GM23338 (cell line): ENCODE measurements at regions not wholly inside any gene's neighbourhood (a gene's known extent, or its start where the extent isn't known, plus 50 kb on each side); places are given as distances from the start of the nearest gene placed in this dataset.

Experiments
- ATAC-seq: fragments of 200-7000 bp; cut with Tn5 transposase; 3 replicates; pipeline ENCODE4 v1.9.1; 2020
- DNase-seq: peaks from one replicate; pipeline ENCODE4 v3.0.0-alpha.2; 2015; ENCODE audit warnings: low spot score
- H2AFZ ChIP-seq: fragments of 200-600 bp; sonication (generic); 2 replicates; pipeline ENCODE4 v1.8.0; 2016; ENCODE audit warnings: antibody characterized with exemption, mild to moderate bottlenecking, moderate library complexity
- H3F3A ChIP-seq: fragments of 200-600 bp; sonication (generic); replicated peaks from 2 replicates; pipeline ENCODE4 v1.8.0; 2017; ENCODE audit warnings: antibody characterized with exemption, mixed run types, low read depth
- H3K27ac ChIP-seq: fragments of 200-600 bp; sonication (generic); 2 replicates; pipeline ENCODE4 v1.6.1; 2016; ENCODE audit warnings: low read depth
- H3K27me3 ChIP-seq: fragments of 200-600 bp; sonication (generic); 2 replicates; pipeline ENCODE4 v1.8.0; 2016; ENCODE audit warnings: mild to moderate bottlenecking, mixed run types, moderate library complexity; ENCODE audit not compliant: insufficient read depth
- H3K36me3 ChIP-seq: fragments of 200-600 bp; sonication (generic); 2 replicates; pipeline ENCODE4 v1.8.0; 2016; ENCODE audit warnings: mild to moderate bottlenecking; ENCODE audit not compliant: insufficient read depth
- H3K4me1 ChIP-seq: fragments of 200-600 bp; sonication (generic); 2 replicates; pipeline ENCODE4 v1.8.0; 2016; ENCODE audit warnings: mild to moderate bottlenecking, moderate library complexity; ENCODE audit not compliant: insufficient read depth
- H3K4me2 ChIP-seq: fragments of 200-600 bp; sonication (generic); 2 replicates; pipeline ENCODE4 v1.7.1; 2017; ENCODE audit warnings: mixed run types
- H3K4me3 ChIP-seq: fragments of 200-600 bp; sonication (generic); 2 replicates; pipeline ENCODE4 v1.6.1; 2016; ENCODE audit warnings: mixed run types
- H3K79me2 ChIP-seq: fragments of 200-600 bp; sonication (generic); replicated peaks from 2 replicates; pipeline ENCODE4 v1.8.0; 2017; ENCODE audit warnings: mild to moderate bottlenecking; ENCODE audit not compliant: insufficient read depth
- H3K9me2 ChIP-seq: fragments of 200-600 bp; sonication (generic); 2 replicates; pipeline ENCODE4 v1.8.0; 2017; ENCODE audit not compliant: insufficient read depth
- H4K20me1 ChIP-seq: fragments of 200-600 bp; sonication (generic); replicated peaks from 2 replicates; pipeline ENCODE4 v1.8.0; 2017; ENCODE audit warnings: mild to moderate bottlenecking; ENCODE audit not compliant: insufficient read depth
- H3K27ac Mint-ChIP-seq: 2 replicates; pipeline ENCODE4 v1.8.0; 2020; ENCODE audit warnings: inconsistent platforms, mild to moderate bottlenecking, moderate library complexity, mixed read lengths
- H3K27me3 Mint-ChIP-seq: 3 replicates; pipeline ENCODE4 v1.8.0; 2022; ENCODE audit warnings: low read depth, mild to moderate bottlenecking, moderate library complexity, mixed read lengths, inconsistent platforms; ENCODE audit not compliant: insufficient read depth, poor library complexity
- H3K36me3 Mint-ChIP-seq: 3 replicates; pipeline ENCODE4 v1.8.0; 2021; ENCODE audit warnings: low read depth, mild to moderate bottlenecking, inconsistent platforms, moderate library complexity, mixed read lengths
- H3K4me1 Mint-ChIP-seq: 3 replicates; pipeline ENCODE4 v1.8.0; 2020; ENCODE audit warnings: mild to moderate bottlenecking, inconsistent platforms, mixed read lengths
- H3K4me3 Mint-ChIP-seq: 3 replicates; pipeline ENCODE4 v1.8.0; 2021; ENCODE audit warnings: moderate library complexity, mild to moderate bottlenecking, inconsistent platforms, mixed read lengths
- H3K9me3 Mint-ChIP-seq: 3 replicates; pipeline ENCODE4 v1.8.0; 2020; ENCODE audit warnings: moderate library complexity, mild to moderate bottlenecking, inconsistent platforms, mixed read lengths
- CREB1 ChIP-seq: fragments of 250-450 bp; sonication (Bioruptor Pico); IDR thresholded peaks from 2 replicates; pipeline ENCODE4 v1.5.0; 2020; ENCODE audit warnings: low read depth, mild to moderate bottlenecking, moderate library complexity
- CTCF ChIP-seq, 2 experiments: fragments of 200-600 bp in 1 of 2; sonication (generic) in 1 of 2; conservative IDR thresholded peaks; 2 replicates each; pipeline versions ENCODE4 v1.5.1 to v1.6.1; 2016 to 2017; ENCODE audit warnings: antibody characterized with exemption in 2 of 2, low read depth in 2 of 2, mild to moderate bottlenecking in 2 of 2, moderate library complexity in 1 of 2
- ETS1 ChIP-seq: IDR thresholded peaks from 2 replicates; pipeline ENCODE4 v1.6.1; 2016; ENCODE audit warnings: antibody characterized with exemption
- EZH2 ChIP-seq: fragments of 200-600 bp; sonication (generic); IDR thresholded peaks from one replicate; pipeline ENCODE4 v1.8.0; 2017; ENCODE audit warnings: antibody characterized with exemption, mild to moderate bottlenecking, low read depth; ENCODE audit not compliant: unreplicated experiment
- EZH2phosphoT487 ChIP-seq: fragments of 200-600 bp; sonication (generic); IDR thresholded peaks from one replicate; pipeline ENCODE4 v1.8.1; 2018; ENCODE audit warnings: antibody characterized with exemption; ENCODE audit not compliant: unreplicated experiment
- JUNB ChIP-seq: IDR thresholded peaks from one replicate; pipeline ENCODE4 v1.6.1; 2016; ENCODE audit warnings: antibody characterized with exemption; ENCODE audit not compliant: unreplicated experiment
- NANOG ChIP-seq: IDR thresholded peaks from 2 replicates; pipeline ENCODE4 v1.6.1; 2016; ENCODE audit warnings: antibody characterized with exemption, borderline replicate concordance
- POLR2AphosphoS5 ChIP-seq: IDR thresholded peaks from 2 replicates; pipeline ENCODE4 v1.6.1; 2016; ENCODE audit warnings: antibody characterized with exemption, low read depth
- REST ChIP-seq: IDR thresholded peaks from one replicate; pipeline ENCODE4 v1.6.1; 2018; ENCODE audit warnings: antibody characterized with exemption; ENCODE audit not compliant: unreplicated experiment
- STAT1 ChIP-seq: IDR thresholded peaks from one replicate; pipeline ENCODE4 v1.6.1; 2016; ENCODE audit warnings: antibody characterized with exemption; ENCODE audit not compliant: unreplicated experiment
- ZNF114 ChIP-seq: fragments of 250-450 bp; sonication (Bioruptor Pico); IDR thresholded peaks from 2 replicates; pipeline ENCODE4 v1.5.0; 2020; ENCODE audit warnings: mild to moderate bottlenecking, moderate library complexity
- ZNF331 ChIP-seq: fragments of 250-450 bp; sonication (Bioruptor Pico); IDR thresholded peaks from 2 replicates; pipeline ENCODE4 v1.5.0; 2020; ENCODE audit warnings: low read depth, mild to moderate bottlenecking, moderate library complexity

- no peak for DNase-seq
- Histone ChIP-seq H3F3A (no peaks in the 10 kb centered on the region), H3K79me2 (no peaks in the 10 kb centered on the region), H2AFZ (no peak overlapping the region), H3K36me3 (no peaks in the 10 kb centered on the region), H3K4me1 (no peaks in the 10 kb centered on the region), H3K4me2 (no peak overlapping the region), H3K27me3 (no peaks in the 10 kb centered on the region), H4K20me1 (no peaks in the 10 kb centered on the region), H3K4me3 (no peak overlapping the region), H3K9me2 (no peaks in the 10 kb centered on the region), H3K27ac (no peak overlapping the region)
- ATAC-seq = no peak
- peaks cover 5% of the 10 kb centered on the region; the same call in 2 of the 3 replicates for H3K4me1 Mint-ChIP-seq
- no peaks in the 10 kb centered on the region for H3K9me3 Mint-ChIP-seq
- peaks cover 1% of the 10 kb centered on the region for H3K27me3 Mint-ChIP-seq
- H3K27ac Mint-ChIP-seq = no peak overlapping the region
- no peaks in the 10 kb centered on the region for H3K36me3 Mint-ChIP-seq
- TF ChIP-seq CTCF (conservative IDR thresholded peaks at IDR 0.05; ENCODE audit: low read depth in 2 of 2) = no peak
- TF ChIP-seq ZNF114 = no peak
- no peak for TF ChIP-seq STAT1
- no peak for TF ChIP-seq ETS1
- TF ChIP-seq JUNB = no peak
- no peak for TF ChIP-seq EZH2
- TF ChIP-seq EZH2phosphoT487 = no peak
- H3K4me3 Mint-ChIP-seq = no peak overlapping the region
These were observed 538.9 kb upstream of the ANO5 start for GRCh38 chr11:21653951-21654421.

- Mint-ChIP-seq H3K9me3 (no peaks in the 10 kb centered on the region), H3K36me3 (no peaks in the 10 kb centered on the region), H3K27ac (peak overlapping the region; percentile 64), H3K4me3 (no peak overlapping the region), H3K4me1 (peaks cover 5% of the 10 kb centered on the region; the same call in 2 of the 3 replicates), H3K27me3 (peaks cover 1% of the 10 kb centered on the region)
- Histone ChIP-seq H3K4me2 (no peak overlapping the region), H3K27me3 (no peaks in the 10 kb centered on the region), H3K36me3 (no peaks in the 10 kb centered on the region), H4K20me1 (no peaks in the 10 kb centered on the region), H3K4me1 (no peaks in the 10 kb centered on the region), H3K4me3 (no peak overlapping the region), H3K27ac (no peak overlapping the region), H3K79me2 (no peaks in the 10 kb centered on the region), H3K9me2 (no peaks in the 10 kb centered on the region), H2AFZ (0 out of 2 replicates have a peak overlapping the region, but pooled peaks have one; percentile 34), H3F3A (no peaks in the 10 kb centered on the region)
- ATAC-seq (no peak), DNase-seq (no peak)
- TF ChIP-seq ZNF114 = no peak
- TF ChIP-seq JUNB = no peak
- no peak for TF ChIP-seq REST
- TF ChIP-seq STAT1 = no peak
- TF ChIP-seq NANOG = no peak
- TF ChIP-seq EZH2phosphoT487 = no peak
- no peak for TF ChIP-seq ETS1
- no peak for TF ChIP-seq CREB1 (CRISPR knock-in tag)
- TF ChIP-seq ZNF331 (CRISPR knock-in tag) = no peak
- TF ChIP-seq POLR2AphosphoS5 = no peak
- TF ChIP-seq EZH2 = no peak
These were observed 536.8 kb upstream of the ANO5 start for GRCh38 chr11:21656065-21656464.
